Panc1 (cell line): ENCODE measurements at regions not wholly inside any gene's neighbourhood (a gene's known extent, or its start where the extent isn't known, plus 50 kb on each side); places are given as distances from the start of the nearest gene placed in this dataset.

Source experiments
- ATAC-seq: fragments of 200-7000 bp; cut with Tn5 transposase; 2 replicates; pipeline ENCODE4 v1.9.1; 2020; ENCODE audit warnings: mild to moderate bottlenecking, moderate library complexity
- BruUV-seq: library from RNA; stranded (reverse); fragments of 400-500 nt; replicated peaks from 2 replicates; lab custom pipeline; 2021; lab: Mats Ljungman, UMichigan
- CTCF ChIA-PET: fragments of 300-600 bp; sonication (Branson Sonifier 250); formaldehyde crosslinking; loops from one replicate; lab custom pipeline; 2022; ENCODE audit warnings: antibody characterized with exemption; lab: Charles Lee
- POLR2A ChIA-PET: fragments of 300-600 bp; sonication (Branson Sonifier 250); formaldehyde crosslinking; loops from one replicate; lab custom pipeline; 2022; ENCODE audit warnings: antibody characterized with exemption; lab: Charles Lee
- DNase-seq: peaks from one replicate; pipeline ENCODE4 v3.0.0-alpha.2; 2010; ENCODE audit warnings: low read depth, low spot score
- H3K27ac ChIP-seq: 2 replicates; pipeline ENCODE4 v1.5.1; 2011; ENCODE audit warnings: mild to moderate bottlenecking, low read length, inconsistent platforms
- H3K27me3 ChIP-seq: fragments of 200-500 bp; sonication (Bioruptor generic); 2 replicates; pipeline ENCODE4 v1.6.0; 2014; ENCODE audit warnings: low read length, inconsistent platforms; ENCODE audit not compliant: control insufficient read depth, insufficient read depth
- H3K36me3 ChIP-seq: fragments of 200-500 bp; sonication (Bioruptor generic); 2 replicates; pipeline ENCODE4 v1.5.1; 2014; ENCODE audit warnings: inconsistent platforms, mild to moderate bottlenecking, low read length, moderate library complexity; ENCODE audit not compliant: control insufficient read depth, insufficient read depth
- H3K4me1 ChIP-seq: 2 replicates; pipeline ENCODE4 v1.5.1; 2011; ENCODE audit warnings: inconsistent platforms, mild to moderate bottlenecking, low read length, moderate library complexity; ENCODE audit not compliant: control insufficient read depth, insufficient read depth
- H3K4me3 ChIP-seq, 2 experiments: 2 replicates each; pipeline ENCODE4 v1.5.1; 2011 to 2012; ENCODE audit warnings: low read depth in 2 of 2, low read length in 2 of 2, mild to moderate bottlenecking in 2 of 2, inconsistent platforms in 1 of 2, moderate library complexity in 1 of 2
- H3K9me3 ChIP-seq: fragments of 200-500 bp; sonication (Bioruptor generic); 2 replicates; pipeline ENCODE4 v1.5.1; 2014; ENCODE audit warnings: low read depth, mild to moderate bottlenecking, inconsistent platforms, low read length, moderate library complexity; ENCODE audit not compliant: control insufficient read depth, insufficient read depth
- POLR2AphosphoS5 ChIP-seq: IDR thresholded peaks from 2 replicates; pipeline ENCODE4 v1.6.1; 2012; ENCODE audit warnings: mild to moderate bottlenecking, low read depth, low read length, moderate library complexity
- SIN3A ChIP-seq: IDR thresholded peaks from 2 replicates; pipeline ENCODE4 v1.6.1; 2012; ENCODE audit warnings: low read depth, mild to moderate bottlenecking, low read length, moderate library complexity, borderline replicate concordance; ENCODE audit not compliant: insufficient read depth
- TCF7L2 ChIP-seq: IDR thresholded peaks from 2 replicates; pipeline ENCODE4 v1.6.1; 2011; ENCODE audit warnings: mild to moderate bottlenecking, low read depth, low read length, inconsistent platforms
- in situ Hi-C: cut with HindIII; loops from 2 replicates; pipeline ENCODE4 v1.10.0; 2016; ENCODE audit warnings: low sequenced_read_pairs, low pct_unique_long_range_greater_than_20kb
- intact Hi-C: fragments of 100-400 bp; cut with micrococcal nuclease; formaldehyde crosslinking; loops from one replicate; pipeline ENCODE4 v1.10.0; 2022; ENCODE audit not compliant: unreplicated experiment
- TF ChIP-seq, protein P1 (sequence below): fragments of 450-650 bp; IDR thresholded peaks from 2 replicates; pipeline ENCODE4 v1.5.1; 2017; ENCODE audit warnings: mild to moderate bottlenecking
- TF ChIP-seq, protein P2 (sequence below), 2 experiments: IDR thresholded peaks; 2 replicates each; pipeline ENCODE4 v1.6.1; 2011 to 2012; ENCODE audit warnings: low read depth in 2 of 2, control low read depth in 1 of 2, low read length in 1 of 2, mild to moderate bottlenecking in 1 of 2, moderate library complexity in 1 of 2; ENCODE audit not compliant: insufficient read depth in 1 of 2

- BruUV-seq, result no TSS peak
- H3K9me3 ChIP-seq, result no peaks in the 10 kb centered on the region
- ATAC-seq, result no peak
- H3K36me3 ChIP-seq, result no peaks in the 10 kb centered on the region
- no peak overlapping the region for H3K4me3 ChIP-seq
- ChIA-PET CTCF (no interaction called here), POLR2A (no interaction called here)
- in situ Hi-C loops (no loop called here), intact Hi-C loops (no loop called here)
- no peak overlapping the region for H3K27ac ChIP-seq
- TF ChIP-seq, protein P1, sequence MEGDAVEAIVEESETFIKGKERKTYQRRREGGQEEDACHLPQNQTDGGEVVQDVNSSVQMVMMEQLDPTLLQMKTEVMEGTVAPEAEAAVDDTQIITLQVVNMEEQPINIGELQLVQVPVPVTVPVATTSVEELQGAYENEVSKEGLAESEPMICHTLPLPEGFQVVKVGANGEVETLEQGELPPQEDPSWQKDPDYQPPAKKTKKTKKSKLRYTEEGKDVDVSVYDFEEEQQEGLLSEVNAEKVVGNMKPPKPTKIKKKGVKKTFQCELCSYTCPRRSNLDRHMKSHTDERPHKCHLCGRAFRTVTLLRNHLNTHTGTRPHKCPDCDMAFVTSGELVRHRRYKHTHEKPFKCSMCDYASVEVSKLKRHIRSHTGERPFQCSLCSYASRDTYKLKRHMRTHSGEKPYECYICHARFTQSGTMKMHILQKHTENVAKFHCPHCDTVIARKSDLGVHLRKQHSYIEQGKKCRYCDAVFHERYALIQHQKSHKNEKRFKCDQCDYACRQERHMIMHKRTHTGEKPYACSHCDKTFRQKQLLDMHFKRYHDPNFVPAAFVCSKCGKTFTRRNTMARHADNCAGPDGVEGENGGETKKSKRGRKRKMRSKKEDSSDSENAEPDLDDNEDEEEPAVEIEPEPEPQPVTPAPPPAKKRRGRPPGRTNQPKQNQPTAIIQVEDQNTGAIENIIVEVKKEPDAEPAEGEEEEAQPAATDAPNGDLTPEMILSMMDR, result no peak
- TF ChIP-seq, protein P2, sequence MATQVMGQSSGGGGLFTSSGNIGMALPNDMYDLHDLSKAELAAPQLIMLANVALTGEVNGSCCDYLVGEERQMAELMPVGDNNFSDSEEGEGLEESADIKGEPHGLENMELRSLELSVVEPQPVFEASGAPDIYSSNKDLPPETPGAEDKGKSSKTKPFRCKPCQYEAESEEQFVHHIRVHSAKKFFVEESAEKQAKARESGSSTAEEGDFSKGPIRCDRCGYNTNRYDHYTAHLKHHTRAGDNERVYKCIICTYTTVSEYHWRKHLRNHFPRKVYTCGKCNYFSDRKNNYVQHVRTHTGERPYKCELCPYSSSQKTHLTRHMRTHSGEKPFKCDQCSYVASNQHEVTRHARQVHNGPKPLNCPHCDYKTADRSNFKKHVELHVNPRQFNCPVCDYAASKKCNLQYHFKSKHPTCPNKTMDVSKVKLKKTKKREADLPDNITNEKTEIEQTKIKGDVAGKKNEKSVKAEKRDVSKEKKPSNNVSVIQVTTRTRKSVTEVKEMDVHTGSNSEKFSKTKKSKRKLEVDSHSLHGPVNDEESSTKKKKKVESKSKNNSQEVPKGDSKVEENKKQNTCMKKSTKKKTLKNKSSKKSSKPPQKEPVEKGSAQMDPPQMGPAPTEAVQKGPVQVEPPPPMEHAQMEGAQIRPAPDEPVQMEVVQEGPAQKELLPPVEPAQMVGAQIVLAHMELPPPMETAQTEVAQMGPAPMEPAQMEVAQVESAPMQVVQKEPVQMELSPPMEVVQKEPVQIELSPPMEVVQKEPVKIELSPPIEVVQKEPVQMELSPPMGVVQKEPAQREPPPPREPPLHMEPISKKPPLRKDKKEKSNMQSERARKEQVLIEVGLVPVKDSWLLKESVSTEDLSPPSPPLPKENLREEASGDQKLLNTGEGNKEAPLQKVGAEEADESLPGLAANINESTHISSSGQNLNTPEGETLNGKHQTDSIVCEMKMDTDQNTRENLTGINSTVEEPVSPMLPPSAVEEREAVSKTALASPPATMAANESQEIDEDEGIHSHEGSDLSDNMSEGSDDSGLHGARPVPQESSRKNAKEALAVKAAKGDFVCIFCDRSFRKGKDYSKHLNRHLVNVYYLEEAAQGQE (IDR thresholded peaks at IDR 0.05; ENCODE audit: insufficient read depth in 1 of 2, low read depth in 2 of 2, low read length in 1 of 2), result no peak
- TF ChIP-seq SIN3A, result no peak
- TF ChIP-seq POLR2AphosphoS5, result no peak
- no peak for TF ChIP-seq TCF7L2
- no peak for DNase-seq
- H3K4me1 ChIP-seq, result no peaks in the 10 kb centered on the region
- H3K27me3 ChIP-seq, result no peaks in the 10 kb centered on the region
Measured at GRCh38 chr2:78082555-78082954, 560.4 kb upstream of the LRRTM4 start.

- in situ Hi-C loops, result no loop called here
Measured at GRCh38 chr2:78093436-78093835, 571.3 kb upstream of the LRRTM4 start.

More at GRCh38 chr2:78093436-78093835, 571.3 kb upstream of the LRRTM4 start:
- intact Hi-C loops, result no loop called here
- no TSS peak for BruUV-seq
- H3K27me3 ChIP-seq, result no peaks in the 10 kb centered on the region
- DNase-seq (no peak), ATAC-seq (no peak)
- no peak overlapping the region for H3K27ac ChIP-seq
- TF ChIP-seq SIN3A, result no peak
- no peak for TF ChIP-seq TCF7L2
- TF ChIP-seq, protein P2 (IDR thresholded peaks at IDR 0.05; ENCODE audit: insufficient read depth in 1 of 2, low read depth in 2 of 2, low read length in 1 of 2), result no peak
- TF ChIP-seq, protein P1, result no peak
- TF ChIP-seq POLR2AphosphoS5, result no peak
- no peaks in the 10 kb centered on the region for H3K36me3 ChIP-seq
- no peaks in the 10 kb centered on the region for H3K4me1 ChIP-seq
- ChIA-PET CTCF (no interaction called here), POLR2A (no interaction called here)
- no peaks in the 10 kb centered on the region for H3K9me3 ChIP-seq
- H3K4me3 ChIP-seq, result no peak overlapping the region
